AG04450 (cell line): ENCODE measurements at regions not wholly inside any gene's neighbourhood (a gene's known extent, or its start where the extent isn't known, plus 50 kb on each side); places are given as distances from the start of the nearest gene placed in this dataset.

Source experiments
- CTCF ChIA-PET: fragments of 300-600, 350-600 bp; formaldehyde crosslinking; extraction: SDS; loops from one replicate; lab custom pipeline; 2022; ENCODE audit warnings: antibody characterized with exemption, inconsistent platforms; lab: Charles Lee
- POLR2A ChIA-PET: fragments of 350-600 bp; formaldehyde crosslinking; extraction: SDS; loops from one replicate; lab custom pipeline; 2021; ENCODE audit warnings: antibody characterized with exemption, inconsistent platforms; lab: Yijun Ruan, JAX
- DNase-seq: peaks from one replicate; pipeline ENCODE4 v3.0.0-alpha.2; 2011; ENCODE audit warnings: low read depth, low spot score
- H3K27ac ChIP-seq: one replicate; pipeline ENCODE4 v1.5.1; 2012; ENCODE audit warnings: low read depth, low read length, control low read depth
- H3K27me3 ChIP-seq: one replicate; pipeline ENCODE4 v1.6.0; 2012; ENCODE audit warnings: low read length; ENCODE audit not compliant: control insufficient read depth, insufficient read depth
- H3K4me3 ChIP-seq: 2 replicates; pipeline ENCODE4 v1.5.1; 2011; ENCODE audit warnings: mild to moderate bottlenecking, low read depth, low read length, control low read depth
- H3K9me3 ChIP-seq: 2 replicates; pipeline ENCODE4 v1.5.1; 2012; ENCODE audit warnings: low read length; ENCODE audit not compliant: control insufficient read depth, insufficient read depth
- CTCF ChIP-seq: IDR thresholded peaks from 2 replicates; pipeline ENCODE4 v1.5.1; 2011; ENCODE audit warnings: low read depth, low read length, control low read depth, inconsistent platforms

- Histone ChIP-seq H3K9me3 (no peaks in the 10 kb centered on the region), H3K4me3 (no peak overlapping the region), H3K27ac (no peak overlapping the region), H3K27me3 (peaks cover 17% of the 10 kb centered on the region)
- CTCF ChIA-PET, result no interaction called here
- POLR2A ChIA-PET, result no interaction called here
- DNase-seq, result no peak
- TF ChIP-seq CTCF, result no peak
Observed at GRCh38 chr6:40735521-40735920, 148.4 kb upstream of the LRFN2 start.

- no peaks in the 10 kb centered on the region for H3K9me3 ChIP-seq
Observed at GRCh38 chr6:40735121-40735520, 148.0 kb upstream of the LRFN2 start.

GRCh38 chr6:40734607-40735006 lies 147.4 kb upstream of the LRFN2 start:
- Histone ChIP-seq H3K9me3 (no peaks in the 10 kb centered on the region), H3K27ac (no peak overlapping the region), H3K4me3 (no peak overlapping the region), H3K27me3 (peaks cover 18% of the 10 kb centered on the region)
- CTCF ChIA-PET, result no interaction called here
- DNase-seq, result no peak
- TF ChIP-seq CTCF, result no peak
- POLR2A ChIA-PET, result no interaction called here

More at GRCh38 chr6:40735121-40735520, 148.0 kb upstream of the LRFN2 start:
- DNase-seq, result no peak
- Histone ChIP-seq H3K4me3 (no peak overlapping the region), H3K27ac (no peak overlapping the region), H3K27me3 (peaks cover 18% of the 10 kb centered on the region)
- POLR2A ChIA-PET, result no interaction called here
- TF ChIP-seq CTCF, result no peak
- CTCF ChIA-PET, result no interaction called here

GRCh38 chr6:40733770-40734396 lies 146.7 kb upstream of the LRFN2 start:
- Histone ChIP-seq H3K27ac (no peak overlapping the region), H3K9me3 (no peaks in the 10 kb centered on the region), H3K27me3 (peaks cover 18% of the 10 kb centered on the region), H3K4me3 (no peak overlapping the region)
- ChIA-PET CTCF (no interaction called here), POLR2A (no interaction called here)
- TF ChIP-seq CTCF, result no peak
- no peak for DNase-seq

- ChIA-PET POLR2A (no interaction called here), CTCF (no interaction called here)
- peaks cover 18% of the 10 kb centered on the region for H3K27me3 ChIP-seq
- H3K27ac ChIP-seq, result no peak overlapping the region
- DNase-seq, result no peak
- H3K4me3 ChIP-seq, result no peak overlapping the region
- no peaks in the 10 kb centered on the region for H3K9me3 ChIP-seq
- no peak for TF ChIP-seq CTCF
Observed at GRCh38 chr6:40733290-40733689, 146.1 kb upstream of the LRFN2 start.
